CD14-positive monocyte (primary cell): ENCODE measurements at regions not wholly inside any gene's neighbourhood (a gene's known extent, or its start where the extent isn't known, plus 50 kb on each side); places are given as distances from the start of the nearest gene placed in this dataset.

Experiments used
- DNase-seq, 3 donors: peaks; one replicate each; pipeline ENCODE4 v3.0.0-alpha.2; 2011 to 2022
- H2AFZ ChIP-seq: 2 replicates; pipeline ENCODE4 v1.6.0; 2012; ENCODE audit warnings: mild to moderate bottlenecking, low read depth, low read length, inconsistent platforms; ENCODE audit not compliant: insufficient read depth, poor library complexity, severe bottlenecking
- H3K27ac ChIP-seq, 2 donors: 1 replicate in 1 of 2; 2 replicates in 1 of 2; pipeline ENCODE4 v1.5.1; 2012 to 2013; ENCODE audit warnings: low read length in 2 of 2, control low read depth in 1 of 2, inconsistent platforms in 1 of 2, low read depth in 1 of 2, mild to moderate bottlenecking in 1 of 2
- H3K27me3 ChIP-seq, 2 donors: one replicate each; pipeline versions ENCODE4 v1.6.0 to v1.6.1; 2011 to 2013; ENCODE audit warnings: low read length in 2 of 2; ENCODE audit not compliant: control insufficient read depth in 2 of 2, insufficient read depth in 2 of 2
- H3K36me3 ChIP-seq, 2 donors: replicated peaks in 1 of 2; 1 replicate in 1 of 2; 2 replicates in 1 of 2; pipeline versions ENCODE4 v1.5.1 to v1.6.1; 2012 to 2013; ENCODE audit warnings: low read length in 2 of 2, control low read depth in 1 of 2, inconsistent platforms in 1 of 2, mild to moderate bottlenecking in 1 of 2; ENCODE audit not compliant: insufficient read depth in 2 of 2, control insufficient read depth in 1 of 2
- H3K4me1 ChIP-seq, 2 donors: 1 replicate in 1 of 2; 2 replicates in 1 of 2; pipeline versions ENCODE4 v1.5.1 to v1.6.1; 2012 to 2013; ENCODE audit warnings: low read length in 2 of 2, control low read depth in 1 of 2, inconsistent platforms in 1 of 2, mild to moderate bottlenecking in 1 of 2, moderate library complexity in 1 of 2; ENCODE audit not compliant: insufficient read depth in 2 of 2, control insufficient read depth in 1 of 2
- H3K4me2 ChIP-seq: replicated peaks from 2 replicates; pipeline ENCODE3; 2012; ENCODE audit warnings: low read length, moderate library complexity, mild to moderate bottlenecking; ENCODE audit not compliant: poor library complexity, severe bottlenecking; ENCODE audit errors: extremely low read depth
- H3K4me3 ChIP-seq, 3 experiments: fragments of 200-600 bp in 1 of 3; sonication (generic) in 1 of 3; replicated peaks in 1 of 3; 1 replicate in 2 of 3; 2 replicates in 1 of 3; pipeline ENCODE4 v1.5.1; 2011 to 2013; ENCODE audit warnings: low read length in 3 of 3, mild to moderate bottlenecking in 3 of 3, control low read depth in 2 of 3, low read depth in 2 of 3, inconsistent platforms in 1 of 3, moderate library complexity in 1 of 3
- H3K79me2 ChIP-seq: 2 replicates; pipeline ENCODE4 v1.6.0; 2012; ENCODE audit warnings: mild to moderate bottlenecking, control low read depth, inconsistent platforms, low read length, moderate library complexity; ENCODE audit not compliant: insufficient read depth
- H3K9ac ChIP-seq: 2 replicates; pipeline ENCODE4 v1.6.0; 2017; ENCODE audit warnings: low read length, mild to moderate bottlenecking; ENCODE audit not compliant: insufficient read depth, poor library complexity, severe bottlenecking
- H3K9me3 ChIP-seq, 2 donors: replicated peaks in 1 of 2; 1 replicate in 1 of 2; 2 replicates in 1 of 2; pipeline versions ENCODE4 v1.5.1 to v1.6.1; 2012 to 2013; ENCODE audit warnings: low read length in 2 of 2, control low read depth in 1 of 2; ENCODE audit not compliant: control insufficient read depth in 1 of 2, insufficient read depth in 1 of 2
- H4K20me1 ChIP-seq: 2 replicates; pipeline ENCODE4 v1.6.0; 2012; ENCODE audit warnings: mild to moderate bottlenecking, low read length, control low read depth, moderate library complexity; ENCODE audit not compliant: insufficient read depth
- H3K27ac Mint-ChIP-seq, 7 donors: one replicate each; pipeline ENCODE4 v1.8.0; 2020; ENCODE audit warnings: mild to moderate bottlenecking in 7 of 7, mixed read lengths in 7 of 7, moderate library complexity in 6 of 7, inconsistent platforms in 2 of 7
- H3K27me3 Mint-ChIP-seq, 3 donors: one replicate each; pipeline ENCODE4 v1.8.0; 2021 to 2022; ENCODE audit warnings: low read depth in 3 of 3, mild to moderate bottlenecking in 3 of 3, mixed read lengths in 3 of 3, moderate library complexity in 3 of 3, inconsistent platforms in 1 of 3
- H3K36me3 Mint-ChIP-seq, 2 donors: one replicate each; pipeline ENCODE4 v1.8.0; 2020; ENCODE audit warnings: mixed read lengths in 2 of 2, inconsistent platforms in 1 of 2, mild to moderate bottlenecking in 1 of 2
- H3K4me1 Mint-ChIP-seq: one replicate; pipeline ENCODE4 v1.8.0; 2020; ENCODE audit warnings: mild to moderate bottlenecking, mixed read lengths
- H3K4me3 Mint-ChIP-seq, 2 donors: one replicate each; pipeline ENCODE4 v1.8.0; 2020; ENCODE audit warnings: mild to moderate bottlenecking in 2 of 2, mixed read lengths in 2 of 2, moderate library complexity in 1 of 2
- H3K9me3 Mint-ChIP-seq, 7 donors: one replicate each; pipeline ENCODE4 v1.8.0; 2020 to 2022; ENCODE audit warnings: mixed read lengths in 7 of 7, mild to moderate bottlenecking in 6 of 7, moderate library complexity in 6 of 7, inconsistent platforms in 2 of 7
- whole genome bisulfite sequencing: methylation state at CpG from one replicate; pipeline ENCODE4 v1.1.5; 2013; ENCODE audit warnings: missing lambda C conversion rate; ENCODE audit not compliant: insufficient coverage; 5-methylcytosine and 5-hydroxymethylcytosine counted together
- intact Hi-C, 2 donors: fragments of 100-400 bp; cut with micrococcal nuclease; formaldehyde crosslinking; loops; one replicate each; pipeline versions ENCODE4 v1.15.0 to v1.15.1; 2023
- TF ChIP-seq, protein P1 (sequence below): fragments of 200-600 bp; IDR thresholded peaks from one replicate; pipeline ENCODE4 v1.8.0; 2022; ENCODE audit warnings: antibody characterized with exemption, mild to moderate bottlenecking

DNA sequence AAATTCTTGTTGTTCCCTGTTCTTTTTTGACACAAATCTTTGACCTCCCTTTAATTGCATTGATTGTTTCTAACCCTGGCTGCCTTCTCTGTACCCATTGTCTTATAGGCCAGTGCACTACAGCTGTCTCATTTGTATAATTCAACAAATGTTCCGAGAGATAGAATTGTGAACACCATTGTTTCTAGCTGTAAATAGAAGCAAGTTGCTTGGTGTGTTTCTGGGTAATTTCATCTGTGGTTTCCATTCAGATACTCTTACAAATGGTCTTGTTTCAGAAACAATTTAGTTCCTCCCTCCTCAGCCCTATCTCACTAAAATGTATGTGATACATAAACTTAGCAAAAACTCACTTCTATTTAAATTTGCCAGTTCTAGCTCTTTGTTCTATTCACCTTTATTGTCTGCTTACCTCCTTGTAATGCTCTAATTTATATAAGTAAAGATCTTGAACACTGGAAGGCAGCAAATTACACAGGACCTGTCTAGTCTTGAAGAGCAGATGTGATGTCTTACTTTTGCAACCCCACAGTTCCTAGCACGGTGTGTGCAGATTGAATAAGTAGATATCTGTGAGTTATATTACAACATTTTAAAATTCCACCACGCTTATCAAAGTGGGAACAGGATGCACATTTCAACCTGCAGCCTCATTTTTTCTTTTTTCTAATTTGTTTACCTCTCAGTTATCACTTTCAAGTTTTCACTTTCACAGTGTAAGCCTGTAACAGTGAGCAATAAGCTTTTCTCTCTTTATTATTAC lies 515.6 kb upstream of the ZP4 start:
- Mint-ChIP-seq H3K27ac (no peak overlapping the region), H3K36me3 (no peaks in the 10 kb centered on the region), H3K9me3 (peaks cover 0 to 6% (median 2%) of the 10 kb centered on the region in 7 donors), H3K4me3 (no peak overlapping the region), H3K27me3 (peaks cover 0 to 3% (median 2%) of the 10 kb centered on the region in 3 donors), H3K4me1 (no peaks in the 10 kb centered on the region)
- H3K4me2 ChIP-seq: no peak overlapping the region
- H3K79me2 ChIP-seq: no peaks in the 10 kb centered on the region
- H3K4me1 ChIP-seq: no peaks in the 10 kb centered on the region
- intact Hi-C loops: no loop called here
- H3K4me3 ChIP-seq: no peak overlapping the region
- no CpG with 5 or more reads among the region's 3 CpGs for WGBS
- no peaks in the 10 kb centered on the region for H3K36me3 ChIP-seq
- H3K9me3 ChIP-seq: peaks cover 0 to 3% of the 10 kb centered on the region in 2 donors
- DNase-seq: no peak
- TF ChIP-seq, protein P1, sequence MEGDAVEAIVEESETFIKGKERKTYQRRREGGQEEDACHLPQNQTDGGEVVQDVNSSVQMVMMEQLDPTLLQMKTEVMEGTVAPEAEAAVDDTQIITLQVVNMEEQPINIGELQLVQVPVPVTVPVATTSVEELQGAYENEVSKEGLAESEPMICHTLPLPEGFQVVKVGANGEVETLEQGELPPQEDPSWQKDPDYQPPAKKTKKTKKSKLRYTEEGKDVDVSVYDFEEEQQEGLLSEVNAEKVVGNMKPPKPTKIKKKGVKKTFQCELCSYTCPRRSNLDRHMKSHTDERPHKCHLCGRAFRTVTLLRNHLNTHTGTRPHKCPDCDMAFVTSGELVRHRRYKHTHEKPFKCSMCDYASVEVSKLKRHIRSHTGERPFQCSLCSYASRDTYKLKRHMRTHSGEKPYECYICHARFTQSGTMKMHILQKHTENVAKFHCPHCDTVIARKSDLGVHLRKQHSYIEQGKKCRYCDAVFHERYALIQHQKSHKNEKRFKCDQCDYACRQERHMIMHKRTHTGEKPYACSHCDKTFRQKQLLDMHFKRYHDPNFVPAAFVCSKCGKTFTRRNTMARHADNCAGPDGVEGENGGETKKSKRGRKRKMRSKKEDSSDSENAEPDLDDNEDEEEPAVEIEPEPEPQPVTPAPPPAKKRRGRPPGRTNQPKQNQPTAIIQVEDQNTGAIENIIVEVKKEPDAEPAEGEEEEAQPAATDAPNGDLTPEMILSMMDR: no peak
- no peaks in the 10 kb centered on the region for H3K27me3 ChIP-seq
- no peaks in the 10 kb centered on the region for H4K20me1 ChIP-seq
- H2AFZ ChIP-seq: no peak overlapping the region
- no peak overlapping the region for H3K9ac ChIP-seq
- H3K27ac ChIP-seq: no peak overlapping the region

DNA sequence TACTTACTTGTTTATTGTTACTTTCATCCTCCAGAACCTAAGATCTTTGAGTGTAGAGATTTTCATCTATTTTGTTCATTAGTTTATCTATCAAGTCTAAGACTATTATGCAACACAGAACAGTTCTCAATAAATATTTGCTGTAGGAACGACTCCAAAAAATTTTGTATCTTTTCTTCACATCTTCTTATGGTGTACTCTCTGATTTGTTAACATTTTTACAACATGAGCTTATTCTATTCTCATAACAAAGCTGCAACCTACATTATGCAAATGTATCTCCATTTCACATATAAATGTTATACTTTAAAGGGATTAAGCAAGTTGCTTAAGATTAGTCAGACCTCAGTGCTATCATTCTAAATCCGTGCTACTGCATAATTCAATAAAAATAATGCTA lies 514.2 kb upstream of the ZP4 start:
- intact Hi-C loops: no loop called here
- Histone ChIP-seq H3K9me3 (peaks cover 0 to 3% of the 10 kb centered on the region in 2 donors), H3K36me3 (no peaks in the 10 kb centered on the region), H3K9ac (no peak overlapping the region), H2AFZ (no peak overlapping the region), H3K4me1 (no peaks in the 10 kb centered on the region), H3K27me3 (no peaks in the 10 kb centered on the region), H3K4me3 (no peak overlapping the region), H3K4me2 (no peak overlapping the region), H3K79me2 (no peaks in the 10 kb centered on the region), H3K27ac (no peak overlapping the region), H4K20me1 (no peaks in the 10 kb centered on the region)
- H3K4me3 Mint-ChIP-seq: no peak overlapping the region
- no CpG with 5 or more reads among the region's 2 CpGs for WGBS
- H3K27me3 Mint-ChIP-seq: peaks cover 0 to 3% (median 2%) of the 10 kb centered on the region in 3 donors
- no peaks in the 10 kb centered on the region for H3K4me1 Mint-ChIP-seq
- H3K9me3 Mint-ChIP-seq: peaks cover 0 to 6% (median 2%) of the 10 kb centered on the region in 7 donors
- H3K36me3 Mint-ChIP-seq: no peaks in the 10 kb centered on the region
- no peak overlapping the region for H3K27ac Mint-ChIP-seq
- TF ChIP-seq, protein P1: no peak
- DNase-seq: no peak
